ENCODE measurements at regions not wholly inside any gene's neighbourhood (a gene's known extent, or its start where the extent isn't known, plus 50 kb on each side); places are given as distances from the start of the nearest gene placed in this dataset.

DNA sequence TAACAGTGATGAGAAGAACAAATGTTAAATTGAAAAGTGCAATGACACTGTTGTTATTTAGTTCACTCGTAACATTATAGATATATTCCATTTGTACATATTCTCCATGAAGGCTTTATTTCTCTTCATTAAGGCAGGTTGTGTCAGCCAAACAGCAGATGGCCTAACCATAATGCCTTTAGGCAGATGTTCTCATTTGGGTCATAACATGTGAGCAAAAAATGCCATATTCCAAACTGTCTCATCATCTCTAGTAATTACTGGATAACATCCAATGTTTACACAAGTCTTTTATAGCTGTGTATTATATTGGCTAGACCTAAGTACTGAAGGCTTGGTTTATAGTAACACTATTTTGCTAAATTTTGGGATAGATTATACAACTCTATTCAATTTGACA lies 87.2 kb upstream of the CHODL start:
- ATAC-seq (no peak), DNase-seq (ENCODE audit: low read depth, low spot score) (no peak)
- Histone ChIP-seq H3K36me3 (ENCODE audit: control insufficient read depth, insufficient read depth, low read length) (no peaks in the 10 kb centered on the region), H3K9me3 (ENCODE audit: control insufficient read depth, insufficient read depth, low read depth, low read length) (no peaks in the 10 kb centered on the region), H3K27me3 (ENCODE audit: control insufficient read depth, insufficient read depth, low read length) (no peaks in the 10 kb centered on the region), H3K4me1 (ENCODE audit: control insufficient read depth, insufficient read depth, low read length) (no peaks in the 10 kb centered on the region), H3K27ac (ENCODE audit: low read length) (no peak overlapping the region), H3K4me3 (ENCODE audit: low read depth in 2 of 2, low read length in 2 of 2) (no peak overlapping the region)
- POLR2A ChIA-PET, result no interaction called here
- no TSS peak for BruUV-seq (replicated peaks)
- TF ChIP-seq SIN3A (IDR thresholded peaks at IDR 0.05; ENCODE audit: borderline replicate concordance, insufficient read depth, low read depth, low read length) (no peak), POLR2AphosphoS5 (IDR thresholded peaks at IDR 0.05; ENCODE audit: low read depth, low read length) (no peak), TCF7L2 (IDR thresholded peaks at IDR 0.05; ENCODE audit: low read depth, low read length) (no peak)
- TF ChIP-seq, protein P1, sequence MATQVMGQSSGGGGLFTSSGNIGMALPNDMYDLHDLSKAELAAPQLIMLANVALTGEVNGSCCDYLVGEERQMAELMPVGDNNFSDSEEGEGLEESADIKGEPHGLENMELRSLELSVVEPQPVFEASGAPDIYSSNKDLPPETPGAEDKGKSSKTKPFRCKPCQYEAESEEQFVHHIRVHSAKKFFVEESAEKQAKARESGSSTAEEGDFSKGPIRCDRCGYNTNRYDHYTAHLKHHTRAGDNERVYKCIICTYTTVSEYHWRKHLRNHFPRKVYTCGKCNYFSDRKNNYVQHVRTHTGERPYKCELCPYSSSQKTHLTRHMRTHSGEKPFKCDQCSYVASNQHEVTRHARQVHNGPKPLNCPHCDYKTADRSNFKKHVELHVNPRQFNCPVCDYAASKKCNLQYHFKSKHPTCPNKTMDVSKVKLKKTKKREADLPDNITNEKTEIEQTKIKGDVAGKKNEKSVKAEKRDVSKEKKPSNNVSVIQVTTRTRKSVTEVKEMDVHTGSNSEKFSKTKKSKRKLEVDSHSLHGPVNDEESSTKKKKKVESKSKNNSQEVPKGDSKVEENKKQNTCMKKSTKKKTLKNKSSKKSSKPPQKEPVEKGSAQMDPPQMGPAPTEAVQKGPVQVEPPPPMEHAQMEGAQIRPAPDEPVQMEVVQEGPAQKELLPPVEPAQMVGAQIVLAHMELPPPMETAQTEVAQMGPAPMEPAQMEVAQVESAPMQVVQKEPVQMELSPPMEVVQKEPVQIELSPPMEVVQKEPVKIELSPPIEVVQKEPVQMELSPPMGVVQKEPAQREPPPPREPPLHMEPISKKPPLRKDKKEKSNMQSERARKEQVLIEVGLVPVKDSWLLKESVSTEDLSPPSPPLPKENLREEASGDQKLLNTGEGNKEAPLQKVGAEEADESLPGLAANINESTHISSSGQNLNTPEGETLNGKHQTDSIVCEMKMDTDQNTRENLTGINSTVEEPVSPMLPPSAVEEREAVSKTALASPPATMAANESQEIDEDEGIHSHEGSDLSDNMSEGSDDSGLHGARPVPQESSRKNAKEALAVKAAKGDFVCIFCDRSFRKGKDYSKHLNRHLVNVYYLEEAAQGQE (IDR thresholded peaks at IDR 0.05; ENCODE audit: insufficient read depth in 1 of 2, low read depth in 2 of 2, low read length in 1 of 2), result no peak
- TF ChIP-seq, protein P2, sequence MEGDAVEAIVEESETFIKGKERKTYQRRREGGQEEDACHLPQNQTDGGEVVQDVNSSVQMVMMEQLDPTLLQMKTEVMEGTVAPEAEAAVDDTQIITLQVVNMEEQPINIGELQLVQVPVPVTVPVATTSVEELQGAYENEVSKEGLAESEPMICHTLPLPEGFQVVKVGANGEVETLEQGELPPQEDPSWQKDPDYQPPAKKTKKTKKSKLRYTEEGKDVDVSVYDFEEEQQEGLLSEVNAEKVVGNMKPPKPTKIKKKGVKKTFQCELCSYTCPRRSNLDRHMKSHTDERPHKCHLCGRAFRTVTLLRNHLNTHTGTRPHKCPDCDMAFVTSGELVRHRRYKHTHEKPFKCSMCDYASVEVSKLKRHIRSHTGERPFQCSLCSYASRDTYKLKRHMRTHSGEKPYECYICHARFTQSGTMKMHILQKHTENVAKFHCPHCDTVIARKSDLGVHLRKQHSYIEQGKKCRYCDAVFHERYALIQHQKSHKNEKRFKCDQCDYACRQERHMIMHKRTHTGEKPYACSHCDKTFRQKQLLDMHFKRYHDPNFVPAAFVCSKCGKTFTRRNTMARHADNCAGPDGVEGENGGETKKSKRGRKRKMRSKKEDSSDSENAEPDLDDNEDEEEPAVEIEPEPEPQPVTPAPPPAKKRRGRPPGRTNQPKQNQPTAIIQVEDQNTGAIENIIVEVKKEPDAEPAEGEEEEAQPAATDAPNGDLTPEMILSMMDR (IDR thresholded peaks at IDR 0.05), result no peak
- intact Hi-C loops (cut with micrococcal nuclease; ENCODE audit: unreplicated experiment) (no loop called here), in situ Hi-C loops (cut with HindIII; ENCODE audit: low pct_unique_long_range_greater_than_20kb, low sequenced_read_pairs) (no loop called here)
- CTCF ChIA-PET, result no interaction called here

DNA sequence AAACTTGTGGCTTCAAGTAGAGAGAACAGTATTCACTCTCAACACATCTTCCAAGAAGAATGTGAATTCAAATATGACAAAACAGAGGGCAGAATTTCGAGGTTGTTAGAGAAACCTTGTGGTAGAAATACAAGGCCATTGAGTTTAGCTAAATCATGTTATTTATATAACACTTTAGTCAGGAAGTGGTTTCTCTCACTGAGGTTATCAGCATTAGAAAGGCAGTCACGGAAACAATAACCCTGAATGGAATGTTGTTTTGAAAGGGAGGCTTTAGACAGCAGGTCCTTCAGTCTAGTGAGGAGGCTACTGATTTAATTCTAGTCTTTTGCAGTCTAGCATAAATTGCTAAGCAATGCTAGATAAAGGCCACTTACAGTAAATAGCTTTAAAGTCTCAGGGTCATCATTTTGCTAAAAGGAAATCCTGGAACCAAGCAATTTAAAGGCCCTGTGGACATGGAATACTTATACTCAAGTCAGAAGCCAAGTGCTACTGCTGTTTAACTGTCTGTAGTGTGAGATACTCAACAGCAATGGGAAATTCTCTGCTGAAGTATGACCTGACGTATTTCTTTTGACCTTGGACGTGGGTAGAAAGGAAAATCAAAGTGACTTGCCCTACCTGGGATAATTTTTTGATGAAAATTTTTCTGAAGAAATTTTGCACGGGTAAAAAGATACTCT lies 89.0 kb upstream of the CHODL start:
- ChIA-PET POLR2A (no interaction called here), CTCF (no interaction called here)
- no peak overlapping the region for H3K27ac ChIP-seq (ENCODE audit: low read length)
- no peak for TF ChIP-seq TCF7L2 (IDR thresholded peaks at IDR 0.05; ENCODE audit: low read depth, low read length)
- no peak for TF ChIP-seq SIN3A (IDR thresholded peaks at IDR 0.05; ENCODE audit: borderline replicate concordance, insufficient read depth, low read depth, low read length)
- TF ChIP-seq, protein P1 (IDR thresholded peaks at IDR 0.05; ENCODE audit: insufficient read depth in 1 of 2, low read depth in 2 of 2, low read length in 1 of 2), result no peak
- TF ChIP-seq, protein P2 (IDR thresholded peaks at IDR 0.05), result no peak
- TF ChIP-seq POLR2AphosphoS5 (IDR thresholded peaks at IDR 0.05; ENCODE audit: low read depth, low read length), result no peak
- no peak overlapping the region for H3K4me3 ChIP-seq (ENCODE audit: low read depth in 2 of 2, low read length in 2 of 2)
- BruUV-seq (replicated peaks), result no TSS peak
- H3K9me3 ChIP-seq (ENCODE audit: control insufficient read depth, insufficient read depth, low read depth, low read length), result no peaks in the 10 kb centered on the region
- no peaks in the 10 kb centered on the region for H3K36me3 ChIP-seq (ENCODE audit: control insufficient read depth, insufficient read depth, low read length)
- intact Hi-C loops (cut with micrococcal nuclease; ENCODE audit: unreplicated experiment) (no loop called here), in situ Hi-C loops (cut with HindIII; ENCODE audit: low pct_unique_long_range_greater_than_20kb, low sequenced_read_pairs) (no loop called here)
- ATAC-seq (no peak), DNase-seq (ENCODE audit: low read depth, low spot score) (no peak)
- no peaks in the 10 kb centered on the region for H3K27me3 ChIP-seq (ENCODE audit: control insufficient read depth, insufficient read depth, low read length)
- H3K4me1 ChIP-seq (ENCODE audit: control insufficient read depth, insufficient read depth, low read length), result no peaks in the 10 kb centered on the region
